ENCODE measurements at regions not wholly inside any gene's neighbourhood (a gene's known extent, or its start where the extent isn't known, plus 50 kb on each side); places are given as distances from the start of the nearest gene placed in this dataset.

DNA sequence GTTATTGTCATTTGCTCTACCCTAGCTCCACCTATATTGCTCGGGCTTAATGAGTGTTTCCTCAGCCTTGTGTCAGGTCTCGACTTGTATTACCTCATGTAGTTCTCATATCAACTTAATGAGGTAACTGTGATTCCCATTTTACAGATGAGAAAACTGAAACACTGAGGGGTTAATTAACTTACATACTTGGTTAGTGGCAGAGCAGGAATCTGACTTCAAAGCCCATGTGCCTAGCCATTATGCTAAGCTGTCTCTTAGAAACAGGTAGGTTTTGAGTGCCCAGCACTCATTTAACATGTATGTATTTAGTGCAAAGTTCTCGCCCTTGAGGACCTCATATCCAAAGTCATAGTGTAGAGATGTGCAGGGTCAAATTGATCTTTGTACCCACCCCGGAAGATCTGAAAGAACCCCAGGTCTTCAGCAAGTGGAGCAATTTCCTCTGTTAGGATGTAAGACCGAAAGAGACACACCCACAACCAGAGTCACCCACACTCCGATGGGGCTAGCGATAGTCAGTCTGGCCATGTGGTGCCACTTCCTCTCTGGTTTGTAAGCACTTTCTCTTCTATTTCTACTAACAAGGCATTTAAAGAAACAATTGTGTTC lies 121.0 kb upstream of the SLC39A10 start:
- Histone ChIP-seq H3K9me3 (ENCODE audit: low read depth) (no peaks in the 10 kb centered on the region), H3K36me3 (no peaks in the 10 kb centered on the region), H3K27me3 (no peaks in the 10 kb centered on the region), H3K27ac (no peak overlapping the region), H3K4me3 (no peak overlapping the region), H3K4me1 (ENCODE audit: low read depth) (peaks cover 41% of the 10 kb centered on the region)
- TF ChIP-seq, protein P1, sequence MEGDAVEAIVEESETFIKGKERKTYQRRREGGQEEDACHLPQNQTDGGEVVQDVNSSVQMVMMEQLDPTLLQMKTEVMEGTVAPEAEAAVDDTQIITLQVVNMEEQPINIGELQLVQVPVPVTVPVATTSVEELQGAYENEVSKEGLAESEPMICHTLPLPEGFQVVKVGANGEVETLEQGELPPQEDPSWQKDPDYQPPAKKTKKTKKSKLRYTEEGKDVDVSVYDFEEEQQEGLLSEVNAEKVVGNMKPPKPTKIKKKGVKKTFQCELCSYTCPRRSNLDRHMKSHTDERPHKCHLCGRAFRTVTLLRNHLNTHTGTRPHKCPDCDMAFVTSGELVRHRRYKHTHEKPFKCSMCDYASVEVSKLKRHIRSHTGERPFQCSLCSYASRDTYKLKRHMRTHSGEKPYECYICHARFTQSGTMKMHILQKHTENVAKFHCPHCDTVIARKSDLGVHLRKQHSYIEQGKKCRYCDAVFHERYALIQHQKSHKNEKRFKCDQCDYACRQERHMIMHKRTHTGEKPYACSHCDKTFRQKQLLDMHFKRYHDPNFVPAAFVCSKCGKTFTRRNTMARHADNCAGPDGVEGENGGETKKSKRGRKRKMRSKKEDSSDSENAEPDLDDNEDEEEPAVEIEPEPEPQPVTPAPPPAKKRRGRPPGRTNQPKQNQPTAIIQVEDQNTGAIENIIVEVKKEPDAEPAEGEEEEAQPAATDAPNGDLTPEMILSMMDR (IDR thresholded peaks at IDR 0.05; ENCODE audit: low read depth, low read length) = no peak
- DNase-seq (ENCODE audit: low read depth in 1 of 2, low spot score in 1 of 2) = no peak

DNA sequence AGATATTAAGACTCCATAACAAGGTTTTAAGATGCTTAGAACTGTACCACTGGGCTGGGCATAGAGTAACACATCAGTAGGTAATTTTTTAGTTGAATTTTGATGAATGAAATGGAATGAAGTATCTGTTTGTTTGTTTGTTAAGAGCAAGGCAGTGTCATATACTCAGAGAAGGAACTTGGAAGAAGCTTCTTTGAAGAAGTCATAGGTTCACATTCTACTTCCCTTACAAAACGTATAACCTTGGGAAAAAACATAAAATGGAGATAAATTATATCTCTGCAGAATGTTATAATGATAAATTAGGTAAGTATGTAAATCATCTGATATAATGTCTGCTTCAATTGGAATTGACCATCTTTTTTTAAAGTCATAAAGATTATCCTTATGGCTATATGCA lies 122.1 kb upstream of the SLC39A10 start:
- H3K4me3 ChIP-seq = no peak overlapping the region
- no peaks in the 10 kb centered on the region for H3K9me3 ChIP-seq (ENCODE audit: low read depth)
- H3K27me3 ChIP-seq = no peaks in the 10 kb centered on the region
- peaks cover 41% of the 10 kb centered on the region for H3K4me1 ChIP-seq (ENCODE audit: low read depth)
- no peak overlapping the region for H3K27ac ChIP-seq
- H3K36me3 ChIP-seq = no peaks in the 10 kb centered on the region
- TF ChIP-seq, protein P1 (IDR thresholded peaks at IDR 0.05; ENCODE audit: low read depth, low read length) = no peak
- DNase-seq (ENCODE audit: low read depth in 1 of 2, low spot score in 1 of 2) = no peak

DNA sequence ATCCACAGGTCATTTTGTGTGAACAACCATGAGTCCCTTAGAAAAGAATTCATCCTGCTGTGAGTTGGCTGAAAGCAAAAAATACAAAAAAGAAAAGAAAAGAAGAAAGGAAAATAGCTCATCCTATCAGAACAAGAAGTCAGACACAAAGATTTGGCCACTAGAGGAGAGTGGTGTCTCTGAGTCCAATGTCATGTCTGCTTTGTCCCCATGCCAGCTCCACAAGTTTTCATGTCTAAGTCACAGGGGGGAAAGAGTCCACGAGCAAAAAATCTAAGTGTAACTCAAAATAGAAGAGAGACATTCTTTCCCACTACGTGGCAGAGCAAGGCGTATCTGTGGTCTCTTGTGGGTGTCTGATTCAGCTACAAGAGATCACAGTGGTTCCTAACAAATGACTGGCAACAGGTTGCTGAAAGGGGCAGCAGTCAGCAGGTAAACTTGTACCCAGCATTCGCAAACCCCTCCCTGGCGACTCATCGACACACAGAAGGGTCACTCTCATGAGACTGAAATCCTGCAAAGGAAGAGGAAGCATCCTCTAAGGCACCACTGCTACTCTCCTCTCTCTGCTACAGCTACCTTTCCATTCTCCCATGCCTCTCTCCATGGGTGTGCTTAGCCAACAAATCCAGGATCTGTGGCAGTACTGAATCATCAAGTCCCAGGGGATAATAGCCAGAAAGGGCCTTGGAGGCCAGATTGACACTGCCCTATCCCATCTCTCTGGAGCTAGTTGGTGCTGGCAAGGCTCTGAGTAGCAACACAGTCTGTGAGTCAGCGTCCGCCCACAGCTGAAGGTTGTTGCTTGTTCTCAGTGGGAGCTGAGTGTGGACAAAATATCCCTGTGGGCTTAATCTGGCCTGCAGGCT lies 123.0 kb upstream of the SLC39A10 start:
- peak overlapping the region; percentile 80 for H3K27ac ChIP-seq
- no peaks in the 10 kb centered on the region for H3K27me3 ChIP-seq
- H3K9me3 ChIP-seq (ENCODE audit: low read depth) = no peaks in the 10 kb centered on the region
- H3K4me3 ChIP-seq = no peak overlapping the region
- TF ChIP-seq, protein P1 (IDR thresholded peaks at IDR 0.05; ENCODE audit: low read depth, low read length) = no peak
- H3K4me1 ChIP-seq (ENCODE audit: low read depth) = peaks cover 41% of the 10 kb centered on the region
- DNase-seq (ENCODE audit: low read depth in 1 of 2, low spot score in 1 of 2) = peak; percentile 29 to 87
- no peaks in the 10 kb centered on the region for H3K36me3 ChIP-seq

DNA sequence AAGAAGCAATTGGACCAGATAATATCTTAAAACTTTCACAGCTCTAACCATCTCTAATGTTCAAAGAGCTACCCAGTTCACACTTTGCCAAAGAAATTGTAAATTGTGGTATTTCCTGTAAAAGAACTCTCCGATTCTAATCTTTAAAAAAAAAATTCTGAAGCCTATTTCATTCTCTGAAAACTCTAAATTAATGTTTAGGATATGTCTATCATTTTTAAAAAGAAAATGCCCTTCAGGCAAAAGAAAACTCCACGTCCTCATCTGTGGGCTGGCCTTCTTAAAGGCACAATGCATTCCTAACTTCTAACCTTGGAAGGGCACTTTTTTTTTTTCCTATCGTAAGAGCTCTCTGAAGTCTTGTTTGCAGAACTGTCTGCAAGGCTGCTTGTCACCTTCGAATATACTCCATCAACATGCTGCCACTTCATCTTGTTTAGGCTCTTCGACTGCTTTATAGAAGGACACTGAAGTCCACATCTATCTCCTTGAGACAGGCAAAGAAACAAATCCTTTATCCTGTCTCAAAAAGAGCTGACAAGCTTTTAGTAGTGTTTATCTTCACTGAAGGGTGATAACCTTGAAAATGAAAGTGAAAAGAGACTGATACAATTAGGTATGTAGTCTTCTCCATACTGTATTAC lies 124.3 kb upstream of the SLC39A10 start:
- Histone ChIP-seq H3K27ac (peak overlapping the region; percentile 80), H3K27me3 (no peaks in the 10 kb centered on the region), H3K4me1 (ENCODE audit: low read depth) (peaks cover 41% of the 10 kb centered on the region), H3K36me3 (no peaks in the 10 kb centered on the region), H3K9me3 (ENCODE audit: low read depth) (no peaks in the 10 kb centered on the region), H3K4me3 (no peak overlapping the region)
- peak; percentile 37 to 46 for DNase-seq (ENCODE audit: low read depth in 1 of 2, low spot score in 1 of 2)
- TF ChIP-seq, protein P1 (IDR thresholded peaks at IDR 0.05; ENCODE audit: low read depth, low read length) = no peak

DNA sequence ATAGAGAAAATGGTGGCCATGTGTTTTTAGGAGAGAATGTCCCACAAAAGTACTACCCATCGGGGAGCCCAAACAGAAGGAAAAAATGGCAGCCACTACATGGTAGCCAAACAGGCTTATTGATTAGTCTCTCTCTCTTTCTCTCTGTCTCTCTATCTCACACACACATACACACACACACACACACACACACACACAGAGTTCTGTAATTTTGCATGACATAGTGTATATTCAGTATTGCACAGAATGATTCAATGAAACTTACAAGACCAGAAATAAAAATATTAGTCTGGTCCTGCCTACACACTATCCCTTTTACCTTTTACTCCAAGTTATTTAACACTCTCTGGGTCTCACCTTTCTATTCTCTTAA lies 124.8 kb upstream of the SLC39A10 start:
- H3K4me3 ChIP-seq = no peak overlapping the region
- H3K4me1 ChIP-seq (ENCODE audit: low read depth) = peaks cover 41% of the 10 kb centered on the region
- no peaks in the 10 kb centered on the region for H3K27me3 ChIP-seq
- TF ChIP-seq, protein P1 (IDR thresholded peaks at IDR 0.05; ENCODE audit: low read depth, low read length) = no peak
- H3K27ac ChIP-seq = peak overlapping the region; percentile 80
- DNase-seq (ENCODE audit: low read depth in 1 of 2, low spot score in 1 of 2) = no peak
- no peaks in the 10 kb centered on the region for H3K9me3 ChIP-seq (ENCODE audit: low read depth)
- H3K36me3 ChIP-seq = no peaks in the 10 kb centered on the region
